HG02588 (cell line): ENCODE measurements at regions not wholly inside any gene's neighbourhood (a gene's known extent, or its start where the extent isn't known, plus 50 kb on each side); places are given as distances from the start of the nearest gene placed in this dataset.
"Not testable (repeated sequence)": the region's sequence is repeated elsewhere in the genome, so short reads cannot be mapped to it uniquely, and the experiment has no call there.

ENCODE experiments used
- ATAC-seq: cut with Tn5 transposase; IDR thresholded peaks from one replicate; pipeline ENCODE4 v1.9.1; 2021; ENCODE audit warnings: mild to moderate bottlenecking, moderate library complexity; ENCODE audit not compliant: unreplicated experiment

DNA sequence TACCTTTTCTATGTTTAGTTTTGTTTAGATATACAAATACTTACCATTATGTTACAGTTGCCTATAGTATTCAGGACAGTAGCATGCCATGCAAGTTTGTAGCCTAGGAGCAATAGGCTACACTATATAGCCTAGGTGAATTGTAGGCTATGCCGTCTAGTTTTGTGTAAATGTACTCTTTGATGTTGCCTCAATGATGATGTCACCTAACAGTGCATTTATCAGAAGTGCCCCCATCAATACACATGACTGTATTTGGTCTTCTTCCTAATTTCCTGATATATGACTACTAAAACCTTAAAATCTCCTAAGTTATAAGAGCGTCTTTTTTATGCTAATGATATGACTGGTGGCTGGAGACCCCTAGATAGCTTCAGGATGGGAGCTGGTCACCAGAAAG is 394.4 kb upstream of the STXBP6 start:
- ATAC-seq, result no peak

DNA sequence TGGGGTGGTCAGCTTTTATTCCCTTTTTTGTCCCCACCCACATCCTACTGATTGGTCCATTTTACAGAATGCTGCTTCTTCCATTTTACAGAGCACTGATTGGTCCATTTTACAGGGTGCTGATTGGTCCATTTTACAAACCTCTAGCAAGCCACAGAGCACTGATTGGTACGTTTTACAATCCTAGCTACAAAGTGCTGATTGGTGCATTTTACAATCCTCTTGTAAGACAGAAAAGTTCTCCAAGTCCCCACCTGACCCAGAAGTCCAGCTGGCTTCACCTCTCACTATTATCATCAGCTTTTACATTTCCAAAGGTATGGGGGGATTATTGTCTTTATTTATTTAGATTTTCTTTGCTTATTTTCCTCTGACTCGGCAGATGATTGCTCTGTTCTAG is 390.4 kb upstream of the STXBP6 start:
- not testable (repeated sequence) for ATAC-seq

DNA sequence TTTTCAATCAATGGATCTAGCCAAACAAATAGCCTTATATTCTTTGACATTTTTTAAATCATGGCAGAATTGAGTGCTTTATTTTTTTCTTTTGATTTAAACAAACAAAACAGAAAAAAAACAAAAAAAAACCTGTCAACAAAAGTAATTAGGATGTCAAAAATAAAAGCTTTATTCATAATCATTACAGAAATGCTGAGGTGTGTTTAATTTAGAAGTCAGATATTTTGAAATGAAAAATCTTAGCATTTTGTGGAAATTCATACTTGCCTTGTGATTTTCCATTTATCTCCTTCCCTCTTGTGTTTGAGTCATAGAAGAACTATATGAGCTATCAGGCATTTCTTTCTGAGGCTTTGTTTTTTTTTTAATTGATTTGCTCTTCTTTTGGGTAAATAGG is 387.0 kb upstream of the STXBP6 start:
- ATAC-seq, result no peak

DNA sequence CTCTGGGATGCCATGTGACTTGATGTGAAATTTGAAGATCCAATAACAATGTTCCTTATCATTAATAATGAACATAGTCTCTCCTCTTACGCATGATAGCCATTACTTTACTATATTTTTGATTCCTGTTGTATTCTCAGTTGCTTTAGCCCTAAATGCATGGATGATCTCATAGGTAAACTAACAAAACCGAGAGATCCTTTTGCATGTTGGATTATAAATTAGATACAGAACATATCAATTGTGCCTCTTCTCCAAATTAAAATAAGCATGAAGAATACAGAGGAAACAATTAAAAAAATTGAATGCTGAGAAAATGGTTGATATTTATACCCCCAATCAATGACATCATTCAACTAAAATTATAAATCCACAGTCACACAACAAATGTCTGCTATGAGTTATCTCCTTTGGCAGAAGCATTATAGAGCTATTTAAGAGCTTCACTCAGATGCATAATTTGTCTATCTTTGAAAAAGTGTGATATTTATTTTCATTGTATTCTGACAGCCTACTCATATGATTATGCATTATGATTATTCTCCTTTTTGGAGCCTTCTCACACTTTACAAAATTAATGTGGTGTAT is 386.4 kb upstream of the STXBP6 start:
- ATAC-seq, result no peak

DNA sequence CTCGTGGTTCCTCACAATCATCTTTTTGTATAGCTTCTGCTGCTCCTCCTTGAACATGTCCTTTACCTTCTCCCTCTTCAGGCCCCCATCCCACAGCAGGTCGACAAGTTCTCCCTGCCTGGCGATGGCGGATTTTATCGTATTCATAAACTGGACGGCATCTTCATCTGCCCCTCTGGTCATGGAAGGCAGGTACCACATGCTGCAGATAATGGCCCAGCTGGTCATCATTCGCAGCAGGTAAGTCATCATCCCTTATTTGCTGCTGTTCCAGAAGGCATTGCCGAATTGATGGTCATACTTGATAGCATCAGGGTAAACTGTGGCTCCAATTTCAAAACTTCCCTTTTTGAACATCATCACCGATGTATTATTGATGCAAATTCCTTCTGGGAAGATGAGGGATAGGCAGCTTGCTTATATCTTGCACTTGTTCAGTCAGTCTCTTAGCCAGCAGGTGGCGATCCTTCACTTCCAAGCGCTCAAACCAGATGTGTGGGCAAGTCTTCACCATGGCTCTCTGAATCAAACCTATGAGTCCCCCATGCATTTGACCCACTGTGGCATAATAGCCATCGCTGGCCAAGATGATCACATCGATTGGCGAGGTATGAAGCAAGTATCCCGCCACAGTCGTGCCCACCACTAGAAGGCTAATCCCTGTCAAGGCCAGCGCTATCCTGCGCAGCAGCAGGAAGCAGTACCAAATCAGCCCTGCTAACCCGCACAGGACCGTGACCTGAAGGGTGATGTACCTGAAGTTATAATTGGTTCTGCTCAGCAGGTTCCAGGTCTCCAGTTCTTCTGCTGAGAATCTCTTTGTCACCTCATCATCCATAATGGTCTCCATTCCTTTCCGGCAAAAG is 381.5 kb upstream of the STXBP6 start:
- no peak for ATAC-seq

DNA sequence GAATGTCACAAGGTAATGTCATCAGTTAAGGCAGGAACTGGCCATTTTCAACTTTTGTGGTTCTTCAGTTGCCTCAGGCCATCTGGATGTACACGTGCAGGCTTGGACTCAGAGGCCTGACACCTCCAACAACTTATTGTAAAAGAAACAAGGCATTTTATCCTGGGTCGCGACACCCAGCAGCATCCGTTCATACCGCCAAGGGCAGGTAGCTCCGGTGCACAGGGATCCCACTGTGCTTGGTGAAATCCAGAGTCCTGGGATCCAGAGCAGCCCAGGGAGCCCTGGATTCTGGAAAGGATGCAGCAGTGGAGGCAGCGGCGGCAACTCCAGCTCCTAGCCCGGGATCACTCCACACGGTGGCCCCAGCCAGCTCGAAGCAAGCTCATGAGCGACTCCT is 380.9 kb upstream of the STXBP6 start:
- no peak for ATAC-seq

DNA sequence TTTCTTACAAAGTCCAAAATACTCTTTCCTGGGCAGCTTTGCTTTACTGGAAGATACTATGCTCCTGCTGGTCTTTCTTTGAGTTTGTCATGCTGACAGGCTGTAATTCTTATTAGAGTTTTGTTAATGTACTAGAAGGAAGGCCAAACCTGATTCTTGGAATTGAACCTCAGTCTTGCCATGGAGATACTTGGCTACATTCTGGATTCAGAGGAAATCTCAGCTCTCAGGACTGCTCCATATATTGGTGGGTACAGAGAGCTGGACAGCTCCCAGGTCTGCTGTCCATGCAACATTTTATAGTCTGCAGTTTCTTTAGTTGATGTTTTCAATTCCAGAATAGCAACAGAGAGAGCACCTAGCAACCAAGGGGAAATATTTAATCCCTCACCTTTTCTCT is 363.1 kb upstream of the STXBP6 start:
- no peak for ATAC-seq

DNA sequence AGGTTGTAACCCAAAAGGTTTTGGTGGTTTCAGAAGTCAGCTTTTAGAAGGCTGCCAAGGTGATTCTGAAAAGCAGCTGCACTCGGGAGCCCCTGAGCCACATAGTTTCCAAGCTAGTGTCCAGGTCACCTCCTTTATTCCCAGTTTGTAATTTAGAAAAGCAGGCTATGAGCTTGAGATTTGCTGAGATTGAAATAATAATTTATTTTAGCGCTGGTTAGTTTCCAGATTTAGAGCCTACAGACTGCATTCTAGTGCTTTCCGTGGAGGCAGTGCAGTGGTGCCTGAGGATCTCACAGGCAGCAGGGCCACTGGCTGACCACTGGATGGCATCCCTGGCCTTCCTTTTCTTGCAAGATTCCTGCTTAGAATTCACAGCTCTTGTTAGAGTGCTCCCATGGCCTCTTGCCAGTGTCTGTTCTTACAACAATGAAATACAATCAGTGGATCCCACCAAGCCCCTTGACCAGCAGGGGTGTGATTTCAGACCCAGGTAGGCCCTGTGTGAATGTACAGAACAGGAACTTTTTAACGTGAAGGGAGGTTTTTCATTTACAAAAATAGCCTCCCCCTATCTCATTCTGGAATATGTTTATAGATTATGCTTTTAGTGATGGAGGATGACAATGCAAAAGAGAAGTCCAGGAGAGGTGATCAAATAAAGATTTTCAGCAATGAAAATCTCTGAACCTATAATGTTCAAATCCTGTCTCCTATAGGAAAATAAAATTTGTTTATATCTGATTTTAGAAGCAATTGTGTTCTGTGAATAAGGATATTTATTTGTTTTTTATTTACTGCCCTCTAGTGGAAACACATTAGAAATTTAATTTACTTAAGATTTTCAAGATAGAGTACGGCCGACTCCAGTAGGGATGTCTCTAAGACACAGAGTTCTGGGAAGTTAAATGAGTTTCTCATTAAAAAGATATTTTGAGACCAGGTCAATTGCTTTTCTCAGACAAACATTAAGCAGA is 362.1 kb upstream of the STXBP6 start:
- no peak for ATAC-seq

DNA sequence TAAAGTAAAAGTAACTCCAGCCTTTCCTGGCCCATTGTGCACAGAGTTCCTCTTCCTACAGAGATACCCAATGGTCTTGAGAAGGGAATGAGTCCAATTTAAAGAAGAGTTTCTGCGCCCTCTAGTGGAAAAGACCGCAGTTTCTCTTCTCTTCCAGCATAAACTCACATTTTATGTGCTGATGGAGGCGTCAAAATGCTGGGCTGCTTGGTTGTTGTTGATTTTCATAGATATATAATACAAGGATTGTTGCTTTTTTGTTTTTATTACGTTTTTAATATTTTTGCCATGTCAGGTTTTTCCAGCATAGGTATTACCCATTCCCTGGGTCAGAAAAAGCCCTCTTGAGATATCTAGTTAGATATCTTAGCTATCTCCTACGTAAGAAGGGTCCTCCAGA is 356.9 kb upstream of the STXBP6 start:
- no peak for ATAC-seq

DNA sequence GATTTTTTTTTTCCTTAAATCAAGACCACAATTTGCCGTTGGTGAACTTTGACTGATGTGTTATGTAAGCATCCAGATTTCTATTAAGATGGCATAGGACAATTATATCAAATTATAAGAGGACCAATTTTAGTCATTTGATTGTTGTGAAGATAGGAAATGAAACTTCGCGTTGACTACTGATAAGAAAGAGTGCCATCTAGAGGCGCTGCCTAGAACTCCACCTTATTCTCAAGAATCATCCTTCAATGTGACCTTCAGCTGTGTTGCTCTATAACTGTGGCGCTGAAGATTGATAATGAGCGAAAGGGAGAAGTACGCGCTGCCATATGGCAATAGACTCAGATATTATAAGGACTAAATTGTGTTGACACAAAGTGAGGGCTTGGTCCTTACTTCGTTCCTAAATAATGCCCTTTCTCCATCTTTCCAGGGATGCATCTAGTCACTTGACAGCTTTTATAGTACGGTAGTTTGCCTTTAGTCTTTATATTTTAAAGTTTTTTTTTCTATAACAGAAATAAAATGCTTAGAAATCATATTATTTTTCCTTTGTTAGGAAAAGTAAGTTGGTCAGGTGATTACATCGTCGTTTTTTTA is 350.8 kb upstream of the STXBP6 start:
- ATAC-seq, result peak; percentile 55

DNA sequence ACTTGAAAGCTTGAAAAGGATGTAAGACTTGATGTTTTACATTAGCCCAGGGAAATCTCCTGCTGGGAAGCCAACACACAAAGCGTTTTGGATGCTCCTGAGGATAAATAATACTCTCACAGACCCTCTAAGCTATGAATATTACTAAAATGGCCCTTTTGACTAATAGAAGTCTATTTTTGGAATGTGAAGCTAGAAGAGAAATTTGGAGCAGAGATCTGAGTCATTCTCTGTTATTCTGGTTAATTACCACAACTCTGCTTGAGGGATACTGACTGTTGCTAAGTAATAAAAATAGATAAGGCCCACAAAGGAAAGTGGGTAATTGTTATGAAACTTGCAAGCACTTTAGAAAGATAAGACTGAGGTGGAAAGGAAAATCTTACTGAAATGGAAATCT is 346.2 kb upstream of the STXBP6 start:
- ATAC-seq, result no peak

GRCh38 chr14:25394791-25395391 is 344.9 kb upstream of the STXBP6 start:
- no peak for ATAC-seq

- ATAC-seq, result no peak
These were observed 344.4 kb upstream of the STXBP6 start for GRCh38 chr14:25394356-25394755.

- ATAC-seq, result no peak
These were observed 340.0 kb upstream of the STXBP6 start for GRCh38 chr14:25389948-25390347.

GRCh38 chr14:25381498-25381897 is 331.6 kb upstream of the STXBP6 start:
- no peak for ATAC-seq

- no peak for ATAC-seq
These were observed 325.7 kb upstream of the STXBP6 start for GRCh38 chr14:25375639-25376038.

GRCh38 chr14:25371068-25371467 is 321.1 kb upstream of the STXBP6 start:
- ATAC-seq, result no peak

DNA sequence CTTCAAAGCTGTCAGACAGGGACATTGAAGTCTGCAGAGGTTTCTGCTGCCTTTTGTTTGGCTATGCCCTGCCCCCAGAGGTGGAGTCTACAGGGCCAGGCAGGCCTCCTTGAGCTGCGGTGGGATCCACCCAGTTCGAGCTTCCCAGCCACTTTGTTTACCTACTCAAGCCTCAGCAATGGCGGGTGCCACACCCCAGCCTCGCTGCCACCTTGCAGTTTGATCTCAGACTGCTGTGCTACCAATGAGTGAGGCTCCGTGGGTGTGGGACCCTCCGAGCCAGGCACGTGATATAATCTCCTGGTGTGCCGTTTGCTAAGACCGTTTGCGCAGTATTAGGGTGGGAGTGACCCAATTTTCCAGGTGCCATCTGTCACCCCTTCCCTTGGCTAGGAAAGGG is 320.1 kb upstream of the STXBP6 start:
- ATAC-seq, result not testable (repeated sequence)

- ATAC-seq, result no peak
These were observed 308.4 kb upstream of the STXBP6 start for GRCh38 chr14:25358330-25358729.

- no peak for ATAC-seq
These were observed 301.3 kb upstream of the STXBP6 start for GRCh38 chr14:25351269-25351668.

DNA sequence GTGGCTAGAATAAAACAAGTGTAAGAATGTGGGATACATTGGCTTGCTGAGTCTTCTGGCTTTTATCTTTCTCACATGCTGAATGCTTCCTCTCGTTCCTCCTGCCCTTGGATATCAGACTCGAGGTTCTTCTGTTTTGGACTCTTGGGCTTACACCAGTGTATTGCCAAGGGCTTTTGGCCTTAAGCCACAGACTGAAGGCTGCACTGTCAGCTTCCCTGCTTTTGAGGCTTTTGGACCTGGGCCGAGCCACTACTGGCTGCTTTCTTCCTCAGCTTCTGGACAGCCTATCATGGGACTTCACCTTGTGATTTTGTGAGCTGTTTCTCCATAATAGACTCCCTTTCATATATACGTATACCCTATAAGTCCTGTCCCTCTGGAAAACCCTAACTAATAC is 300.9 kb upstream of the STXBP6 start:
- ATAC-seq, result no peak
